DND-41 (cell line): ENCODE measurements at regions not wholly inside any gene's neighbourhood (a gene's known extent, or its start where the extent isn't known, plus 50 kb on each side); places are given as distances from the start of the nearest gene placed in this dataset.

Experiments
- EZH2 ChIP-seq: IDR thresholded peaks from 3 replicates; pipeline ENCODE4 v1.6.1; 2012; ENCODE audit warnings: borderline replicate concordance, low read depth, mild to moderate bottlenecking, moderate library complexity, low read length, inconsistent platforms; ENCODE audit not compliant: severe bottlenecking
- TF ChIP-seq, protein P1 (sequence below): IDR thresholded peaks from 2 replicates; pipeline ENCODE4 v1.5.1; 2012; ENCODE audit warnings: borderline replicate concordance, low read length, moderate library complexity, mild to moderate bottlenecking; ENCODE audit not compliant: poor library complexity, severe bottlenecking; ENCODE audit errors: extremely low read depth

DNA sequence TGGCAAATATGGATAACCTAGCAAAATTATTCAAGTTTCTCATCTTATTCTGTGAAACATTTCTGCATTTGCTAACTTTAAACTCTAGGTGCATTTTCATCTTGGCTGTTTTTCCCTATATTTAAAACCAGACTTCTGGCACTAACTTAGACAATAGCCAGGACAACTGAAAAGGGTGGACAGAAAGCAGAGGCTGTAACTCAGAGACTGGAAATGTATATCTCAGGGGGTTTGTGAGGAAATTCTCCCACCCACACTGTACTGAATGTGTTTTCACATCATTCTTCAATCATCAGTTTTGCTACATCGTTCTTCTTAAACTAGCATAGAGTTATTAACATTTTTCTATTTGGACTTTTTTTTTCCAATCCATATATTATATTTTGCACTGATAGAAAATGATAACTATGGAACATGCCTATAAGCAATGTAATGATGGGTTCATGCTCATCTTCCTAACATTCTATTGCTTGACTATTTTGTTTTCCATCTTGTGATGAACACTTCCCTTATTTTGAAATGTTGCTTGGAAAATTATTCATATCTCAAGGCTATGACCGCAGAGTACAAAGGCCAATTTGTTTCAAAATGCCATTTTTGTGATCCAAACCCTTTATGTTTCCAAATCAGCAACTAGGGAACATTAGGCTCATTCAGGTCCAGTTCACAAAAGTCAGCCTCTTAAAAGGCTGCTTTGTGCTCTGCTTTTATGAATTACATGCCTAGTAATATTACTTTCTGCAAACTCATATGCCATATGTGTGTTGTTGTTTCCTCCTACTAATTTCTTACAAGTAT, 125.8 kb upstream of the CDH19 start:
- TF ChIP-seq, protein P1, sequence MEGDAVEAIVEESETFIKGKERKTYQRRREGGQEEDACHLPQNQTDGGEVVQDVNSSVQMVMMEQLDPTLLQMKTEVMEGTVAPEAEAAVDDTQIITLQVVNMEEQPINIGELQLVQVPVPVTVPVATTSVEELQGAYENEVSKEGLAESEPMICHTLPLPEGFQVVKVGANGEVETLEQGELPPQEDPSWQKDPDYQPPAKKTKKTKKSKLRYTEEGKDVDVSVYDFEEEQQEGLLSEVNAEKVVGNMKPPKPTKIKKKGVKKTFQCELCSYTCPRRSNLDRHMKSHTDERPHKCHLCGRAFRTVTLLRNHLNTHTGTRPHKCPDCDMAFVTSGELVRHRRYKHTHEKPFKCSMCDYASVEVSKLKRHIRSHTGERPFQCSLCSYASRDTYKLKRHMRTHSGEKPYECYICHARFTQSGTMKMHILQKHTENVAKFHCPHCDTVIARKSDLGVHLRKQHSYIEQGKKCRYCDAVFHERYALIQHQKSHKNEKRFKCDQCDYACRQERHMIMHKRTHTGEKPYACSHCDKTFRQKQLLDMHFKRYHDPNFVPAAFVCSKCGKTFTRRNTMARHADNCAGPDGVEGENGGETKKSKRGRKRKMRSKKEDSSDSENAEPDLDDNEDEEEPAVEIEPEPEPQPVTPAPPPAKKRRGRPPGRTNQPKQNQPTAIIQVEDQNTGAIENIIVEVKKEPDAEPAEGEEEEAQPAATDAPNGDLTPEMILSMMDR, result no peak
- TF ChIP-seq EZH2, result no peak
